ENCODE measurements at regions not wholly inside any gene's neighbourhood (a gene's known extent, or its start where the extent isn't known, plus 50 kb on each side); places are given as distances from the start of the nearest gene placed in this dataset.

DNA sequence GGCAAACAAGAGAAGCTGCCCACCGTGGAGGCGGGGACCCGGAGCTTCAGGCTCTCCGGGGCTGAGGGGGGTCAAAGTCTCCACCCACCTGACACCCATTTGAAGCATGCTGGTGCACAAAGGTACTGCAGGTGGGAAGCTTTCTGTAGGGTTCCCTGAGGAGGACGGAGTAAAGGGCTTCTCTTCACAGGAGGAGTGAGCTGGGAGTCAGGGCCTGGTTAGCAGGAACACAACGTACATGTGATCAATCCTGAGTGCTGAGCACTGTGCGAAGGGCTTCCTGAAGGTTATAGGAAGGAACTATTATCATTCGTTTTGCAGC, 252.9 kb upstream of the RPL38 start:
- CTCF ChIA-PET, result interaction anchor here (0.6 to 2.9 kb wide), 11 partner anchors 10 to 304 kb away, joined by 3 to 14 read pairs (median 3); no protein-coding TSS in a partner anchor
- no peak overlapping the region for H3K27ac Mint-ChIP-seq
- TF ChIP-seq, protein P1, sequence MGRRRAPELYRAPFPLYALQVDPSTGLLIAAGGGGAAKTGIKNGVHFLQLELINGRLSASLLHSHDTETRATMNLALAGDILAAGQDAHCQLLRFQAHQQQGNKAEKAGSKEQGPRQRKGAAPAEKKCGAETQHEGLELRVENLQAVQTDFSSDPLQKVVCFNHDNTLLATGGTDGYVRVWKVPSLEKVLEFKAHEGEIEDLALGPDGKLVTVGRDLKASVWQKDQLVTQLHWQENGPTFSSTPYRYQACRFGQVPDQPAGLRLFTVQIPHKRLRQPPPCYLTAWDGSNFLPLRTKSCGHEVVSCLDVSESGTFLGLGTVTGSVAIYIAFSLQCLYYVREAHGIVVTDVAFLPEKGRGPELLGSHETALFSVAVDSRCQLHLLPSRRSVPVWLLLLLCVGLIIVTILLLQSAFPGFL (CRISPR knock-in tag; IDR thresholded peaks at IDR 0.05; ENCODE audit: borderline replicate concordance), result no peak
- no peak for TF ChIP-seq NR2C2 (CRISPR knock-in tag; IDR thresholded peaks at IDR 0.05)
- TF ChIP-seq, protein P2, sequence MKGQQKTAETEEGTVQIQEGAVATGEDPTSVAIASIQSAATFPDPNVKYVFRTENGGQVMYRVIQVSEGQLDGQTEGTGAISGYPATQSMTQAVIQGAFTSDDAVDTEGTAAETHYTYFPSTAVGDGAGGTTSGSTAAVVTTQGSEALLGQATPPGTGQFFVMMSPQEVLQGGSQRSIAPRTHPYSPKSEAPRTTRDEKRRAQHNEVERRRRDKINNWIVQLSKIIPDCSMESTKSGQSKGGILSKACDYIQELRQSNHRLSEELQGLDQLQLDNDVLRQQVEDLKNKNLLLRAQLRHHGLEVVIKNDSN (CRISPR knock-in tag; IDR thresholded peaks at IDR 0.05), result no peak
- TF ChIP-seq EMX1 (CRISPR knock-in tag; IDR thresholded peaks at IDR 0.05), result no peak
- no peak for TF ChIP-seq ZNF232 (CRISPR knock-in tag; IDR thresholded peaks at IDR 0.05)
- TF ChIP-seq STAT6 (CRISPR knock-in tag; conservative IDR thresholded peaks at IDR 0.05; ENCODE audit: low read depth), result no peak
- no peaks in the 10 kb centered on the region for H3K9me3 Mint-ChIP-seq
- DNase-seq (ENCODE audit: low spot score) (no peak), ATAC-seq (peak; percentile 46)
- POLR2A ChIA-PET, result no interaction called here
- H3K27me3 Mint-ChIP-seq (ENCODE audit: low read depth), result peaks cover 41% of the 10 kb centered on the region
- no peaks in the 10 kb centered on the region for H3K36me3 Mint-ChIP-seq
- H3K4me3 Mint-ChIP-seq, result no peak overlapping the region
- H3K4me1 Mint-ChIP-seq, result peaks cover 5% of the 10 kb centered on the region

GRCh38 chr17:73952082-73952479, 251.4 kb upstream of the RPL38 start:
- Mint-ChIP-seq H3K4me1 (peaks cover 5% of the 10 kb centered on the region), H3K27me3 (ENCODE audit: low read depth) (peaks cover 41% of the 10 kb centered on the region), H3K4me3 (no peak overlapping the region), H3K27ac (no peak overlapping the region), H3K36me3 (no peaks in the 10 kb centered on the region), H3K9me3 (no peaks in the 10 kb centered on the region)
- ChIA-PET POLR2A (interaction anchor here (0.6 kb wide), 1 partner anchor 79 kb away, joined by 3 read pairs; no protein-coding TSS in a partner anchor), CTCF (interaction anchor here (0.6 to 2.9 kb wide), 21 partner anchors 12 to 356 kb away, joined by 3 to 14 read pairs (median 3); partner anchors contain the start of gene SDK2)
- no peak for DNase-seq (ENCODE audit: low spot score)
- peak; percentile 41 for ATAC-seq
- no peak for TF ChIP-seq ZNF138 (CRISPR knock-in tag; conservative IDR thresholded peaks at IDR 0.05)
- no peak for TF ChIP-seq ZNF232 (CRISPR knock-in tag; IDR thresholded peaks at IDR 0.05)
- TF ChIP-seq FOXK1 (CRISPR knock-in tag; IDR thresholded peaks at IDR 0.05), result no peak
- TF ChIP-seq JAZF1 (CRISPR knock-in tag; IDR thresholded peaks at IDR 0.05), result no peak
- no peak for TF ChIP-seq PRRX2 (CRISPR knock-in tag; IDR thresholded peaks at IDR 0.05)
- TF ChIP-seq CBFB (CRISPR knock-in tag; IDR thresholded peaks at IDR 0.05; ENCODE audit: low read depth), result no peak
- no peak for TF ChIP-seq CTCF (IDR thresholded peaks at IDR 0.05)
- no peak for TF ChIP-seq CREM (CRISPR knock-in tag; IDR thresholded peaks at IDR 0.05)
- TF ChIP-seq ZNF671 (CRISPR knock-in tag; IDR thresholded peaks at IDR 0.05), result no peak
- TF ChIP-seq ZNF317 (CRISPR knock-in tag; IDR thresholded peaks at IDR 0.05; ENCODE audit: borderline replicate concordance, low read depth), result no peak
- no peak for TF ChIP-seq ATF2 (CRISPR knock-in tag; IDR thresholded peaks at IDR 0.05; ENCODE audit: borderline replicate concordance, low read depth)
- no peak for TF ChIP-seq STAT6 (CRISPR knock-in tag; conservative IDR thresholded peaks at IDR 0.05; ENCODE audit: low read depth)
- no peak for TF ChIP-seq FOXP1 (CRISPR knock-in tag; IDR thresholded peaks at IDR 0.05; ENCODE audit: borderline replicate concordance)
- no peak for TF ChIP-seq JUN (CRISPR knock-in tag; IDR thresholded peaks at IDR 0.05)
- no peak for TF ChIP-seq CREB1 (CRISPR knock-in tag; IDR thresholded peaks at IDR 0.05)
